Glutamatergic neuron (in vitro differentiated cells): ENCODE measurements at regions not wholly inside any gene's neighbourhood (a gene's known extent, or its start where the extent isn't known, plus 50 kb on each side); places are given as distances from the start of the nearest gene placed in this dataset.

Source experiments
- DNase-seq: peaks from one replicate; pipeline ENCODE4 v3.0.0; 2022
- H3K27ac Mint-ChIP-seq: one replicate; pipeline ENCODE4 v1.8.0; 2020; ENCODE audit warnings: mild to moderate bottlenecking, mixed read lengths, inconsistent platforms; ENCODE audit not compliant: unreplicated experiment
- H3K27me3 Mint-ChIP-seq: one replicate; pipeline ENCODE4 v1.8.0; 2020; ENCODE audit warnings: mild to moderate bottlenecking, moderate library complexity, mixed read lengths, inconsistent platforms; ENCODE audit not compliant: unreplicated experiment
- H3K36me3 Mint-ChIP-seq: one replicate; pipeline ENCODE4 v1.8.0; 2020; ENCODE audit warnings: mild to moderate bottlenecking, mixed read lengths, inconsistent platforms; ENCODE audit not compliant: unreplicated experiment
- H3K4me1 Mint-ChIP-seq: one replicate; pipeline ENCODE4 v1.8.0; 2020; ENCODE audit warnings: mild to moderate bottlenecking, low read depth, mixed read lengths, inconsistent platforms; ENCODE audit not compliant: unreplicated experiment
- H3K4me3 Mint-ChIP-seq: one replicate; pipeline ENCODE4 v1.8.0; 2020; ENCODE audit warnings: mild to moderate bottlenecking, mixed read lengths, inconsistent platforms; ENCODE audit not compliant: unreplicated experiment
- H3K9me3 Mint-ChIP-seq: one replicate; pipeline ENCODE4 v1.8.0; 2020; ENCODE audit warnings: mild to moderate bottlenecking, moderate library complexity, mixed read lengths, inconsistent platforms; ENCODE audit not compliant: unreplicated experiment
- TF ChIP-seq, protein P1 (sequence below): fragments of 200-600 bp; sonication (generic); IDR thresholded peaks from one replicate; pipeline ENCODE4 v1.5.0; 2021; ENCODE audit not compliant: partially characterized antibody, unreplicated experiment

DNA sequence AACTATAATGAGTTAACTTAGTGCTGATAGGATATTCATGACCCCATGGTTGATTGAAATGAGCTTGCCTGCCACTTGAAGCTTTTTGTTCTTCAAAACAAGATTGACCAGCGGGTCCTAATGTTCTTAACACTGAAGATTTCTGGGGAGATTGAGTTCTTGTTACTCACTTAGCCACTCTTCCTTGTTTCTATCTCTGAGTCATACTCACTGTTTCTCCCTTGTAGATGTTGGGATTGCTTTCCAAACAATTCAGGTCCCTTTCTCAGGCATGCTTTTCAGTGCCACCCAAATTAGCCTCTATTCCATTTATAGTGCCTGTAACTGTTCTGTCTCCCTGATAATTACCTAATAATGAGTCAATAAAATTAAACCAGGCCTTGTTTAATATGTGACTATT, 517.0 kb downstream of the SQOR start:
- no peaks in the 10 kb centered on the region for H3K4me1 Mint-ChIP-seq
- H3K36me3 Mint-ChIP-seq: no peaks in the 10 kb centered on the region
- no peaks in the 10 kb centered on the region for H3K27me3 Mint-ChIP-seq
- H3K4me3 Mint-ChIP-seq: no peak overlapping the region
- TF ChIP-seq, protein P1, sequence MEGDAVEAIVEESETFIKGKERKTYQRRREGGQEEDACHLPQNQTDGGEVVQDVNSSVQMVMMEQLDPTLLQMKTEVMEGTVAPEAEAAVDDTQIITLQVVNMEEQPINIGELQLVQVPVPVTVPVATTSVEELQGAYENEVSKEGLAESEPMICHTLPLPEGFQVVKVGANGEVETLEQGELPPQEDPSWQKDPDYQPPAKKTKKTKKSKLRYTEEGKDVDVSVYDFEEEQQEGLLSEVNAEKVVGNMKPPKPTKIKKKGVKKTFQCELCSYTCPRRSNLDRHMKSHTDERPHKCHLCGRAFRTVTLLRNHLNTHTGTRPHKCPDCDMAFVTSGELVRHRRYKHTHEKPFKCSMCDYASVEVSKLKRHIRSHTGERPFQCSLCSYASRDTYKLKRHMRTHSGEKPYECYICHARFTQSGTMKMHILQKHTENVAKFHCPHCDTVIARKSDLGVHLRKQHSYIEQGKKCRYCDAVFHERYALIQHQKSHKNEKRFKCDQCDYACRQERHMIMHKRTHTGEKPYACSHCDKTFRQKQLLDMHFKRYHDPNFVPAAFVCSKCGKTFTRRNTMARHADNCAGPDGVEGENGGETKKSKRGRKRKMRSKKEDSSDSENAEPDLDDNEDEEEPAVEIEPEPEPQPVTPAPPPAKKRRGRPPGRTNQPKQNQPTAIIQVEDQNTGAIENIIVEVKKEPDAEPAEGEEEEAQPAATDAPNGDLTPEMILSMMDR: no peak
- no peak overlapping the region for H3K27ac Mint-ChIP-seq
- no peak for DNase-seq
- no peaks in the 10 kb centered on the region for H3K9me3 Mint-ChIP-seq

DNA sequence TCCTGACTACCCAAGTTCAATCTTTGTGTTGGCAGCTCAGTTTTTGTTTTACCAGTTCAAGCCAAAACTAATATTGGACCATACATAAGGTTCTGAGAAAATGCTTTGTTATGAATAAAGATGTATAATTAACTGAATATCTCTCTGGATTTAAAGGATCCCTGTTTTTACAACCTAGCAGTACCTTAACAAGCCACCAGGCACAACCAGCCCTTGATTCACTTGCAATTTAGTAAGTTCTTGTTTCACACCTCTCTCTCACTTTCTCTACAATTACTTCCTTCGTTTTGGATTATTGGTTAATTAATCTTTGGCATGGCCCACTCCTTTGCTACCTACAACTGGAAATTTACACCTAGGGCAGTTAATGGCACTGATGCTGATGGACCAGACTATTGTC, 531.9 kb downstream of the SQOR start:
- Mint-ChIP-seq H3K4me1 (no peaks in the 10 kb centered on the region), H3K9me3 (peaks cover 7% of the 10 kb centered on the region), H3K27ac (no peak overlapping the region), H3K36me3 (no peaks in the 10 kb centered on the region), H3K4me3 (no peak overlapping the region), H3K27me3 (no peaks in the 10 kb centered on the region)
- no peak for DNase-seq
- TF ChIP-seq, protein P1: peak; percentile 54

DNA sequence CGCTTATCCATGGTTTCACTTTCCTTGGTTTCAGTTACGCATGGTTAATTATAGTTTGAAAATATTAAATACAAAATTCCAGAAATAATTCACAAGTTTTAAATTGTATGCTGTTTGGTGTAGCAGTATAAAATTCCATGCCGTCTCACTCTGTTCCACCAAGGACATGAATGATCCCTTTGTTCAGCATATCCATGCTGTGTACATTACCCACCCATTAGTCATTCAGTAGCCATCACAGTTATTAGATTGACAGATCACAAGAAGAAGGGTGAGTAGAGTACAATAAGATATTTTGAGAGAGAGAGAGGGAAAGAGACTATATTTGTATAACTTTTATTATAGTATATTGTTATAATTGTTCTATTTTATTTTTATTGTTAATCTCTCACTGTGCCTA, 535.5 kb downstream of the SQOR start:
- no peaks in the 10 kb centered on the region for H3K27me3 Mint-ChIP-seq
- no peak for DNase-seq
- peaks cover 2% of the 10 kb centered on the region for H3K9me3 Mint-ChIP-seq
- no peak overlapping the region for H3K4me3 Mint-ChIP-seq
- no peaks in the 10 kb centered on the region for H3K36me3 Mint-ChIP-seq
- H3K4me1 Mint-ChIP-seq: no peaks in the 10 kb centered on the region
- TF ChIP-seq, protein P1: no peak
- no peak overlapping the region for H3K27ac Mint-ChIP-seq

DNA sequence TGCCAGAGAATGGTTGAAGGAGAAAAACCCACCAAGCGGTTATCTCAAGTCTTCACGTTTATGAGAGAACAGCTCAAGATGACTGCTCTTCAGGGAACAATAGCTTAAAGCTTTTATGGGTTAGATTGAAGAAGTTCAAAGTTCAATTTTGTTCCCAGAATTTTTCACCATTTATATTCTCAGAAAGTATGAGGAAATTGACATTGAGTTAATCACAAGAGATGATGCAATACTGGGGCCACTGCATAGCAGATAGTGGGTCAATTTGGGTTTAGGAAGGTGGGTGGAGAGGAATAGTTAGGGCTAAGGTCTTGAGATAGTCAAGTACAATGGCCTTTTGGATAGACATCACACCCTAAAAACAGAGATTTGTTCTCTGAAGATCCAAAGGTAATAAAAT, 539.3 kb downstream of the SQOR start:
- Mint-ChIP-seq H3K27me3 (no peaks in the 10 kb centered on the region), H3K27ac (no peak overlapping the region), H3K9me3 (peaks cover 2% of the 10 kb centered on the region), H3K4me3 (no peak overlapping the region), H3K36me3 (no peaks in the 10 kb centered on the region), H3K4me1 (no peaks in the 10 kb centered on the region)
- DNase-seq: no peak
- TF ChIP-seq, protein P1: no peak

DNA sequence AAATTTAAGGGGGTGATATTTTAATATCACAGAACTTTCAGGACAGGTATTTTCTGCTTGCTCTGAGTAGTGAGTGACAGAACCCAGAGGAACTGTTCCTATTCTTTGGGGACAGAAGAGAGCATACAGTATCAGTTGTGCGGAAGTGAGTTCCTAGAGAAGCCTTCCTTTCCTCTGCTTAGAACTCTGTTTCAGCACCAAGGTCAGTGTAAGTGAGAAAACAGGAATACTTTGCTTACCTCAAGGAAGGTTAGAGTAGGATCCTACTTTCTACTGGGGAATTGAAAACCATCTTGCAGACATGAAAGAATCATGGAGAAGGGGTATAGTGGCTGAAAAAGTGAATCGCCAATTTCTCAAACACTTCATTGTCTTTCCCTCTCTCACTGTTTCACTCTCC, 542.4 kb downstream of the SQOR start:
- H3K9me3 Mint-ChIP-seq: peaks cover 2% of the 10 kb centered on the region
- H3K36me3 Mint-ChIP-seq: peaks cover 4% of the 10 kb centered on the region
- H3K4me1 Mint-ChIP-seq: no peaks in the 10 kb centered on the region
- DNase-seq: no peak
- TF ChIP-seq, protein P1: no peak
- no peaks in the 10 kb centered on the region for H3K27me3 Mint-ChIP-seq
- H3K27ac Mint-ChIP-seq: no peak overlapping the region
- no peak overlapping the region for H3K4me3 Mint-ChIP-seq
